ENCODE measurements at regions not wholly inside any gene's neighbourhood (a gene's known extent, or its start where the extent isn't known, plus 50 kb on each side); places are given as distances from the start of the nearest gene placed in this dataset.

DNA sequence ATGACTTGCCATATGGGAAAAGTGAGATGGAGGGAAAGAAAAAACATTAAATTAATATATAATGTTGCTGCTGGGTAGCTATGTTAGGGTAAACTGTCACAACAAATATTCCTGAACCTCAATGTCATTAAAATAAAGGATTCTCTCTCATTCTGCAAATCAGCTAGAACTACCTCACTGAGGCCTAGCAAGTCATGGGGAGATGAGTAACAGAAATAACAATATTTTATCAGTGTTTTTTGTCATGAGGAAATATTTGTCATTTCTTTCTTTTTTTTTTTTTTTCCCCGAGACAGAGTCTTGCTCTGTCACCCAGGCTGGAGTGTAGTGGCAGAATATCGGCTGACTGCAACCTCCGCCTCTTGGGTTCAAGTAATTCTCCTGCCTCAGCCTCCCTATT is 1282.3 kb upstream of the NRXN1 start:
- 86 to 94% methylated on average over 2 of the region's 3 CpGs for WGBS, 2 donors (ENCODE audit: low coverage in 1 of 2)
- no peaks in the 10 kb centered on the region for H3K36me3 ChIP-seq
- no peaks in the 10 kb centered on the region for H3K4me1 ChIP-seq
- no peak overlapping the region for H3K27ac ChIP-seq
- H3K4me3 ChIP-seq = no peak overlapping the region
- H3K27me3 ChIP-seq = no peaks in the 10 kb centered on the region
- no peak for ATAC-seq
- no peaks in the 10 kb centered on the region for H3K9me3 ChIP-seq
- TF ChIP-seq POLR2A (IDR thresholded peaks at IDR 0.05) (no peak), EP300 (IDR thresholded peaks at IDR 0.05) (no peak), POLR2AphosphoS5 (IDR thresholded peaks at IDR 0.05) (no peak)
- TF ChIP-seq, protein P1, sequence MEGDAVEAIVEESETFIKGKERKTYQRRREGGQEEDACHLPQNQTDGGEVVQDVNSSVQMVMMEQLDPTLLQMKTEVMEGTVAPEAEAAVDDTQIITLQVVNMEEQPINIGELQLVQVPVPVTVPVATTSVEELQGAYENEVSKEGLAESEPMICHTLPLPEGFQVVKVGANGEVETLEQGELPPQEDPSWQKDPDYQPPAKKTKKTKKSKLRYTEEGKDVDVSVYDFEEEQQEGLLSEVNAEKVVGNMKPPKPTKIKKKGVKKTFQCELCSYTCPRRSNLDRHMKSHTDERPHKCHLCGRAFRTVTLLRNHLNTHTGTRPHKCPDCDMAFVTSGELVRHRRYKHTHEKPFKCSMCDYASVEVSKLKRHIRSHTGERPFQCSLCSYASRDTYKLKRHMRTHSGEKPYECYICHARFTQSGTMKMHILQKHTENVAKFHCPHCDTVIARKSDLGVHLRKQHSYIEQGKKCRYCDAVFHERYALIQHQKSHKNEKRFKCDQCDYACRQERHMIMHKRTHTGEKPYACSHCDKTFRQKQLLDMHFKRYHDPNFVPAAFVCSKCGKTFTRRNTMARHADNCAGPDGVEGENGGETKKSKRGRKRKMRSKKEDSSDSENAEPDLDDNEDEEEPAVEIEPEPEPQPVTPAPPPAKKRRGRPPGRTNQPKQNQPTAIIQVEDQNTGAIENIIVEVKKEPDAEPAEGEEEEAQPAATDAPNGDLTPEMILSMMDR (IDR thresholded peaks at IDR 0.05) = no peak

DNA sequence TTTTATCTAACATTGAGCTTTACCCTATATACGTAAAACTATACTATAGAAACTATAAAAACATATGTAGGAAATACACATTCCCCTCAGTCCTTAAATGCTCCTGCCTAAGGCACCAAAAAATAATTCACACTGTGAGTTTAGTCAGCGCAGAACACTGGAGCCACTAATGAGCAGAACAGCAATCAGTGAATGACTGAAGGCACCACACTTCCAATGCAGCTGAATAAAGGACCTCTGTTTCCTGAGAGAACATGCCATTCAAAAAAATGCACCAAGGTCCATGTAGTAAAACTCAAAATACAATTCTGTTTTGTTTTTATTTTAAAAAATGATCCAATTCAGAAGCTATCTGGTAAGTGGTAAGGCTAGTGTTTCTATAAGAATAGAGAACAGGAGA is 1280.6 kb upstream of the NRXN1 start:
- 87 to 89% methylated on average over 2 of the region's 2 CpGs for WGBS, 2 donors (ENCODE audit: low coverage in 1 of 2)

DNA sequence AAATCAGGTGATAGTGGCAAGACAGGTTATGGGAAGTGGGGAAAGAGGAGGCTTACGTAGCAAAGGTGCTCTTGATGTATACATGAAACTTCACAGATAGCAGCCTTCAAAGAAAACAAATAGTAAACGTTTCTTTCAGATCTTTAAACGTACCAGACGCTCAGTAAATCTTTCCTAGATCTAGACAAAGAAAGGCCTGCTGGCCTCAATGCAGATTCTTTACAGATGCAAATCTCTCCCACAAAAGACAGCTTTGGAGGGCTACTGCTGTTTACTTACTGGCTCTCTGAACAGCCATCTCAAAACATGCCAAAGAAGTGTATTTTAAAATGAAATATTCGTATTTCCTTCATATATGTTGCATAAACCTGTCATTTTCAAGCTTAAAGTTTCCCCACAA is 1279.9 kb upstream of the NRXN1 start:
- no peaks in the 10 kb centered on the region for H3K9me3 ChIP-seq
- no peak overlapping the region for H3K4me3 ChIP-seq
- TF ChIP-seq, protein P1 (IDR thresholded peaks at IDR 0.05) = no peak
- no peak for TF ChIP-seq POLR2A (IDR thresholded peaks at IDR 0.05)
- no peak for TF ChIP-seq EP300 (IDR thresholded peaks at IDR 0.05)
- TF ChIP-seq POLR2AphosphoS5 (IDR thresholded peaks at IDR 0.05) = no peak
- H3K4me1 ChIP-seq = no peaks in the 10 kb centered on the region
- H3K27ac ChIP-seq = no peak overlapping the region
- H3K36me3 ChIP-seq = no peaks in the 10 kb centered on the region
- WGBS, 2 donors (ENCODE audit: low coverage in 1 of 2) = 45 to 55% methylated on average over 5 of the region's 5 CpGs
- ATAC-seq = no peak
- no peaks in the 10 kb centered on the region for H3K27me3 ChIP-seq

More for the DNA sequence above, 1280.6 kb upstream of the NRXN1 start:
- H3K27me3 ChIP-seq = no peaks in the 10 kb centered on the region
- H3K4me3 ChIP-seq = no peak overlapping the region
- no peak for ATAC-seq
- no peaks in the 10 kb centered on the region for H3K9me3 ChIP-seq
- H3K36me3 ChIP-seq = no peaks in the 10 kb centered on the region
- no peaks in the 10 kb centered on the region for H3K4me1 ChIP-seq
- TF ChIP-seq, protein P1 (IDR thresholded peaks at IDR 0.05) = no peak
- TF ChIP-seq POLR2AphosphoS5 (IDR thresholded peaks at IDR 0.05) = no peak
- H3K27ac ChIP-seq = no peak overlapping the region

DNA sequence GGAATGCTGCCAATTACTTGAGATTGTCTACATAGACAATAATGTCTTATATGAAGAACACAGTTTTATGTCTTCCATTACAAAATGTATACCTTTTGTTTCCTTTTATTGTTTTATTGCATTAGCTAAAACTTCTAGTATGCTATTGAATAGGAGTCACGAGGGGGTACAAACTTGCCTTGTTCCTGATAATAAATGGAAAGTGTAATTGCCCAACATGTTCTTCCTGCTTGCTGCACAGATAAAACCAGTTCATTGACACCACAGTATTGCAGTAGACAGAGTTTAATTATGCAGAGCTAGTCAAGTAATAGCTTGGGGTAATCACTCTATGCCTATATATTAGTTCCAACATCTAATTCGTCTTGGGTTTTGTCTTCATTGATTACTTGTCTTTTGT is 1276.2 kb upstream of the NRXN1 start:
- Histone ChIP-seq H3K4me1 (no peaks in the 10 kb centered on the region), H3K4me3 (no peak overlapping the region), H3K27me3 (no peaks in the 10 kb centered on the region), H3K27ac (no peak overlapping the region), H3K36me3 (no peaks in the 10 kb centered on the region), H3K9me3 (peaks cover 0 to 20% (median 0%) of the 10 kb centered on the region in 3 donors)
- WGBS, 2 donors (ENCODE audit: low coverage in 1 of 2) = 71 to 79% methylated on average over 2 of the region's 2 CpGs
- no peak for TF ChIP-seq POLR2AphosphoS5 (IDR thresholded peaks at IDR 0.05)
- TF ChIP-seq POLR2A (IDR thresholded peaks at IDR 0.05) = no peak
- TF ChIP-seq, protein P1 (IDR thresholded peaks at IDR 0.05) = no peak
- TF ChIP-seq EP300 (IDR thresholded peaks at IDR 0.05) = no peak
- ATAC-seq = no peak

DNA sequence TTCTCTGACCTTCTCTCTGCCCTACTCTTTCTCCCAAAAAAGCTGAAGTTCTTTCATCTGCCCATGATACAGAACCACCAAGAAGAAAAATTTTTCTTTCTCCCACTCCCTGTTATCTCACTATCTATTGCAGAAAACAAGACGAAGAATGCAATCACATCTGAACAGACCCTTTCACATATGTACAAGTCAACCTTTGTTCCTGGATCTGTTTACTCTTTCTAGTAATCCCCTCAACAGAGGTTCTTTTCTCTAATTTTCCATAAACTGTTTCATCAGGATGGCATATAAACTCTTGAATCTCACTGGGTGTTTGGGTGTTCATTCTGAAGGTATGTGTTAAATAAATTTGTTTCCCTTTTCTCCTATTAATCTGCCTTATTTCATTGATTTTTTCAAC is 1262.7 kb upstream of the NRXN1 start:
- TF ChIP-seq, protein P1 (IDR thresholded peaks at IDR 0.05) = no peak
- TF ChIP-seq POLR2A (IDR thresholded peaks at IDR 0.05) (no peak), POLR2AphosphoS5 (IDR thresholded peaks at IDR 0.05) (no peak), EP300 (IDR thresholded peaks at IDR 0.05) (no peak)
- H3K27ac ChIP-seq = no peak overlapping the region
- H3K27me3 ChIP-seq = no peaks in the 10 kb centered on the region
- no peak for ATAC-seq
- 60 to 63% methylated on average over 1 of the region's 1 CpG for WGBS, 2 donors (ENCODE audit: low coverage in 1 of 2)
- H3K4me1 ChIP-seq = no peaks in the 10 kb centered on the region
- H3K4me3 ChIP-seq = no peak overlapping the region
- H3K9me3 ChIP-seq = peaks cover 0 to 11% (median 0%) of the 10 kb centered on the region in 3 donors
- no peaks in the 10 kb centered on the region for H3K36me3 ChIP-seq
